ENCODE measurements at regions not wholly inside any gene's neighbourhood (a gene's known extent, or its start where the extent isn't known, plus 50 kb on each side); places are given as distances from the start of the nearest gene placed in this dataset.
A peak's percentile ranks its signal among the peaks of the same experiment; 100 is the strongest.

GRCh38 chr9:2934883-2935282, 91.0 kb upstream of the PUM3 start:
- intact Hi-C loops (cut with DNase I) = no loop called here
- ATAC-seq = no peak
- DNase-seq = peak in 1 of 4 donors; percentile 55

DNA sequence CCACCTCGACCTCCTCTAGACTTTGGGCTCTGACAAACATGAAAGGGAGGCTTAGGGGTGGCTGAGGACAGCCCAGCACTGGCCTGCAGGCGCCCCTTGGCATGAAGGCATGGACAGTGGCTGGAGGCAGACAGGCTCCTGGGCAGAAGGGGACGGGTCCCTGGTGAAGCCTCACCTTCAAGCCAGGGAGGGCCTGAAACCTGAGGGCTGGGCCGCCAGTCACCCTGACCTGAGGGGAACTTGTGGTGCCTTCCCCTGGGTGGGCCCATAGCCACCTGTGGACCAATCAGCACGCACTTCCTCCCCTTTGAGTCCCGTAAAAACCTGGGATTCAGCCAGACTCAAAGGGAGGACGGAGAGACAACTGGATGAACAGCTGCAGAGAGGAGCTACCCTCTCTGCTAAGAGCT, 90.4 kb upstream of the PUM3 start:
- ATAC-seq = no peak
- H3K9me3 ChIP-seq = no peaks in the 10 kb centered on the region
- TF ChIP-seq, protein P1, sequence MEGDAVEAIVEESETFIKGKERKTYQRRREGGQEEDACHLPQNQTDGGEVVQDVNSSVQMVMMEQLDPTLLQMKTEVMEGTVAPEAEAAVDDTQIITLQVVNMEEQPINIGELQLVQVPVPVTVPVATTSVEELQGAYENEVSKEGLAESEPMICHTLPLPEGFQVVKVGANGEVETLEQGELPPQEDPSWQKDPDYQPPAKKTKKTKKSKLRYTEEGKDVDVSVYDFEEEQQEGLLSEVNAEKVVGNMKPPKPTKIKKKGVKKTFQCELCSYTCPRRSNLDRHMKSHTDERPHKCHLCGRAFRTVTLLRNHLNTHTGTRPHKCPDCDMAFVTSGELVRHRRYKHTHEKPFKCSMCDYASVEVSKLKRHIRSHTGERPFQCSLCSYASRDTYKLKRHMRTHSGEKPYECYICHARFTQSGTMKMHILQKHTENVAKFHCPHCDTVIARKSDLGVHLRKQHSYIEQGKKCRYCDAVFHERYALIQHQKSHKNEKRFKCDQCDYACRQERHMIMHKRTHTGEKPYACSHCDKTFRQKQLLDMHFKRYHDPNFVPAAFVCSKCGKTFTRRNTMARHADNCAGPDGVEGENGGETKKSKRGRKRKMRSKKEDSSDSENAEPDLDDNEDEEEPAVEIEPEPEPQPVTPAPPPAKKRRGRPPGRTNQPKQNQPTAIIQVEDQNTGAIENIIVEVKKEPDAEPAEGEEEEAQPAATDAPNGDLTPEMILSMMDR (IDR thresholded peaks at IDR 0.05) = no peak
- intact Hi-C loops (cut with DNase I) = no loop called here
- H3K4me1 ChIP-seq = no peaks in the 10 kb centered on the region
- no peaks in the 10 kb centered on the region for H3K36me3 ChIP-seq
- no peaks in the 10 kb centered on the region for H3K27me3 ChIP-seq
- H3K27ac ChIP-seq = no peak overlapping the region
- no peak overlapping the region for H3K4me3 ChIP-seq
- peak in 1 of 4 donors; percentile 47 for DNase-seq

More at GRCh38 chr9:2934883-2935282, 91.0 kb upstream of the PUM3 start:
- Histone ChIP-seq H3K4me3 (no peak overlapping the region), H3K9me3 (no peaks in the 10 kb centered on the region), H3K27me3 (no peaks in the 10 kb centered on the region), H3K4me1 (no peaks in the 10 kb centered on the region), H3K27ac (no peak overlapping the region), H3K36me3 (no peaks in the 10 kb centered on the region)
- TF ChIP-seq, protein P1 (IDR thresholded peaks at IDR 0.05) = no peak

GRCh38 chr9:2933165-2934095, 89.5 kb upstream of the PUM3 start:
- Histone ChIP-seq H3K9me3 (no peaks in the 10 kb centered on the region), H3K4me3 (no peak overlapping the region), H3K27ac (no peak overlapping the region), H3K4me1 (no peaks in the 10 kb centered on the region), H3K27me3 (no peaks in the 10 kb centered on the region), H3K36me3 (no peaks in the 10 kb centered on the region)
- DNase-seq = peak in 1 of 4 donors; percentile 65
- TF ChIP-seq, protein P1 (IDR thresholded peaks at IDR 0.05) = no peak
- no peak for ATAC-seq
- intact Hi-C loops (cut with DNase I) = no loop called here

- Histone ChIP-seq H3K4me3 (no peak overlapping the region), H3K27me3 (no peaks in the 10 kb centered on the region), H3K9me3 (no peaks in the 10 kb centered on the region), H3K36me3 (no peaks in the 10 kb centered on the region), H3K4me1 (no peaks in the 10 kb centered on the region), H3K27ac (no peak overlapping the region)
- ATAC-seq (no peak), DNase-seq (no peak)
- intact Hi-C loops (cut with DNase I) = no loop called here
- TF ChIP-seq, protein P1 (IDR thresholded peaks at IDR 0.05) = no peak
These were observed 84.5 kb upstream of the PUM3 start for GRCh38 chr9:2928411-2928810.

GRCh38 chr9:2925016-2925415, 81.1 kb upstream of the PUM3 start:
- ATAC-seq (no peak), DNase-seq (no peak)
- no peak overlapping the region for H3K27ac ChIP-seq
- H3K4me1 ChIP-seq = no peaks in the 10 kb centered on the region
- intact Hi-C loops (cut with DNase I) = no loop called here
- H3K27me3 ChIP-seq = no peaks in the 10 kb centered on the region
- no peaks in the 10 kb centered on the region for H3K36me3 ChIP-seq
- H3K4me3 ChIP-seq = no peak overlapping the region
- H3K9me3 ChIP-seq = no peaks in the 10 kb centered on the region
- TF ChIP-seq, protein P1 (IDR thresholded peaks at IDR 0.05) = no peak

All from left lung (tissue), 4 donors.